ENCODE measurements at regions not wholly inside any gene's neighbourhood (a gene's known extent, or its start where the extent isn't known, plus 50 kb on each side); places are given as distances from the start of the nearest gene placed in this dataset.

DNA sequence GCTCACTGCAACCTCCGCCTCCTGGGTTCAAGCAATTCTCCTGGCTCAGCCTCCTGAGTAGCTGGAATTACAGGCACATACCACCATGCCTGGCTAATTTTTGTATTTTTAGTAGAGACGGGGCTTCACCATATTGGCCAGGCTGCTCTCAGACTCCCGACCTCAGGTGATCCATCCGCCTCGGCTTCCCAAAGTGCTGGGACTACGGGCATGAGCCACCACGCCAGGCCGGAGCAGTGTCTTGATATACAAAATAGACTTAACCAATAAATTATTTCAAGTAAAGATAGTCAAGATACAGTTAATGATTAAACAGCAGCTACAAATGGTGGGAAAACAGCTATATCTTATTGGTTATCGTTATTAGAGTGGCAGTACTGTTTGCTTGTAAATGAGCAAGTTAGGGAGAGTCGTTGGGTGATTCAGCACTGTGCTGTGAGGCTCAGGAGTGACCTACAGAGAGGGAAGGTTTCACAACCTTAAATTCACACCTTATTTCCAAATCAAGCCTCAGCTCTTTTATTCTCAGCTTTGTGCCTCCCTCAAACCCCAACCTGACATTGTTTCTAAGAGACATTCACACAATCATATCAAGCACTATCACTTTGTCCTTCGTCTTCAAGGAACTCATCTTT, 1128.4 kb upstream of the MAP3K7 start:
- Mint-ChIP-seq H3K27ac (no peak overlapping the region), H3K27me3 (ENCODE audit: low read depth) (peaks cover 3% of the 10 kb centered on the region), H3K4me3 (no peak overlapping the region), H3K36me3 (ENCODE audit: low read depth) (no peaks in the 10 kb centered on the region), H3K4me1 (peaks cover 4% of the 10 kb centered on the region), H3K9me3 (no peaks in the 10 kb centered on the region)
- TF ChIP-seq, protein P1, sequence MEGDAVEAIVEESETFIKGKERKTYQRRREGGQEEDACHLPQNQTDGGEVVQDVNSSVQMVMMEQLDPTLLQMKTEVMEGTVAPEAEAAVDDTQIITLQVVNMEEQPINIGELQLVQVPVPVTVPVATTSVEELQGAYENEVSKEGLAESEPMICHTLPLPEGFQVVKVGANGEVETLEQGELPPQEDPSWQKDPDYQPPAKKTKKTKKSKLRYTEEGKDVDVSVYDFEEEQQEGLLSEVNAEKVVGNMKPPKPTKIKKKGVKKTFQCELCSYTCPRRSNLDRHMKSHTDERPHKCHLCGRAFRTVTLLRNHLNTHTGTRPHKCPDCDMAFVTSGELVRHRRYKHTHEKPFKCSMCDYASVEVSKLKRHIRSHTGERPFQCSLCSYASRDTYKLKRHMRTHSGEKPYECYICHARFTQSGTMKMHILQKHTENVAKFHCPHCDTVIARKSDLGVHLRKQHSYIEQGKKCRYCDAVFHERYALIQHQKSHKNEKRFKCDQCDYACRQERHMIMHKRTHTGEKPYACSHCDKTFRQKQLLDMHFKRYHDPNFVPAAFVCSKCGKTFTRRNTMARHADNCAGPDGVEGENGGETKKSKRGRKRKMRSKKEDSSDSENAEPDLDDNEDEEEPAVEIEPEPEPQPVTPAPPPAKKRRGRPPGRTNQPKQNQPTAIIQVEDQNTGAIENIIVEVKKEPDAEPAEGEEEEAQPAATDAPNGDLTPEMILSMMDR (IDR thresholded peaks at IDR 0.05; ENCODE audit: unreplicated experiment in 3 of 3): no peak

DNA sequence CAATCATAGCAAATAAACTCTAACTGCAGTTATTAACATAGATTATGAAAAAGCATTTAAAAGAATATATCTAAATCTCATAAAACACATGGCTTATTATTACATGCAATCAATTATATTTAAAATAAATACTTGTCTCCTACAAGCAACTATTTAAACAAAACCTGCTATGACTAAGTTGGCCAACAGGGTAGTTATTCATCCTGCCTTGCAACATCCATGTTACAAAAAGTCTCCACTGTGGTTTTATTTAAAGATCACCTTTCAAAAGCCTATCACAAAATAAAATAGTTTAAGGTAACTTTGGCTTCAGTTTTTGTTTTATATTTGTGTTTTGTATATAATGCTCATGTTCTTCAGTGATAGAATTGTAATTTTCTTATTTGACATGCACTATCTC, 1127.0 kb upstream of the MAP3K7 start:
- Mint-ChIP-seq H3K27ac (no peak overlapping the region), H3K4me1 (no peaks in the 10 kb centered on the region), H3K27me3 (ENCODE audit: low read depth) (peaks cover 3% of the 10 kb centered on the region), H3K36me3 (ENCODE audit: low read depth) (no peaks in the 10 kb centered on the region), H3K4me3 (no peak overlapping the region), H3K9me3 (no peaks in the 10 kb centered on the region)
- TF ChIP-seq, protein P1 (IDR thresholded peaks at IDR 0.05; ENCODE audit: unreplicated experiment in 3 of 3): no peak

DNA sequence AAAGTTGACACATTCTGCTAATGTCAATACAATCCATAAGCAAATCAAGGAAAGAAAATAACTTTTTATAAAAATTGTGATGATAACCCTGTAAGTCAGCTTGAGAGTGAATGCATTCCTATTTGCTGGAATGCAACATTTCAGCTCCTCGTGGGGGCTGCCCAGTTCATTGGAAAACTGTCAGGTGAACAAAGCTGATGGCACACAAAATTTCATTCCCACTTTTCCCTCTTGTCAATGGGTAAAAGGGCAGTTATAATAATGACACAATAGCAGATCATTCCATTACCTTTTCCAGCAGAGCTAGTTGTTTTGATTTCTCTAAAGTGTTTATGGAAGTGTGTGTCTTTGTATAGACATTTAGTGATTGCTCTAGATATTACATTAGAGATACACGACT, 1124.6 kb upstream of the MAP3K7 start:
- Mint-ChIP-seq H3K27me3 (ENCODE audit: low read depth) (peaks cover 3% of the 10 kb centered on the region), H3K4me3 (no peak overlapping the region), H3K27ac (no peak overlapping the region), H3K4me1 (no peaks in the 10 kb centered on the region), H3K36me3 (ENCODE audit: low read depth) (no peaks in the 10 kb centered on the region), H3K9me3 (no peaks in the 10 kb centered on the region)
- TF ChIP-seq, protein P1 (IDR thresholded peaks at IDR 0.05; ENCODE audit: unreplicated experiment in 3 of 3): no peak

DNA sequence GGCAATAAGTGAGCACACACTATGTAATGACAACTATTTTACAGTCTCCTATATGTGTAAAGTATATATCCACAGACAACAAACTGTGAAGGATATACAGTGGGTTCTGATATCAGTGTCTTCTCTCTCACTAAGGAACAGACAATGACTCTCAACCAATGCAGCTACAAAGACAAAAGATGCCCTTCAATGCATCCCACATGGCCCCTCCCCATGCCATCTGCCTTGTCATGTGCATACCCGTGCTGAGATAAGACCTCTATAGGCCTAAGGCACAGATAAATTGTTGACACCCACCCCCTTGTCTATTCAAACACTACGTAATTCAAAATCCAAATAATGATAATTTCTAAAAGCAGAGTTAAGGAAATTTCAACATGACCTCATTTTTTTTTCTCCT, 1123.5 kb upstream of the MAP3K7 start:
- H3K4me1 Mint-ChIP-seq: peaks cover 4% of the 10 kb centered on the region
- H3K9me3 Mint-ChIP-seq: no peaks in the 10 kb centered on the region
- H3K4me3 Mint-ChIP-seq: no peak overlapping the region
- no peaks in the 10 kb centered on the region for H3K36me3 Mint-ChIP-seq (ENCODE audit: low read depth)
- no peak overlapping the region for H3K27ac Mint-ChIP-seq
- H3K27me3 Mint-ChIP-seq (ENCODE audit: low read depth): peaks cover 3% of the 10 kb centered on the region
- TF ChIP-seq, protein P1 (IDR thresholded peaks at IDR 0.05; ENCODE audit: unreplicated experiment in 3 of 3): no peak

DNA sequence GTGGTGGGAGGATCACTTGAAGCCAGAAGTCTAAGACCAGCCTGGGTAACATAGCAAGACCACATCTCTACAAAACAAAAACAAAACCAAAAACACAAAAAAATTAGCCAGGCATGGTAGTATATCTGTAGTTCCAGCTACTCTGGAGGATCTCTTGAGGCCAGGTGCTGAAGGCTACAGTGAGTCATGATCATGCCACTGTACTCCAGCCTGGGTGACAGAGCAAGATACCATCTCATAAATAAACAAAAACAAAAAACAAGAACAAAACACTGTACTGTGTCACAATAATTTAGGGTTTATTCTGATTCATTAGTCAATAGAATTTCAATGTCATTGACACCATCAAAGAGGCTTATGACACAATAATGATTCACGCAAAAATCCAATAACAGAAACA, 1121.7 kb upstream of the MAP3K7 start:
- Mint-ChIP-seq H3K27me3 (ENCODE audit: low read depth) (peaks cover 3% of the 10 kb centered on the region), H3K27ac (no peak overlapping the region), H3K4me3 (no peak overlapping the region), H3K9me3 (no peaks in the 10 kb centered on the region), H3K4me1 (peaks cover 4% of the 10 kb centered on the region), H3K36me3 (ENCODE audit: low read depth) (no peaks in the 10 kb centered on the region)
- TF ChIP-seq, protein P1 (IDR thresholded peaks at IDR 0.05; ENCODE audit: unreplicated experiment in 3 of 3): no peak

DNA sequence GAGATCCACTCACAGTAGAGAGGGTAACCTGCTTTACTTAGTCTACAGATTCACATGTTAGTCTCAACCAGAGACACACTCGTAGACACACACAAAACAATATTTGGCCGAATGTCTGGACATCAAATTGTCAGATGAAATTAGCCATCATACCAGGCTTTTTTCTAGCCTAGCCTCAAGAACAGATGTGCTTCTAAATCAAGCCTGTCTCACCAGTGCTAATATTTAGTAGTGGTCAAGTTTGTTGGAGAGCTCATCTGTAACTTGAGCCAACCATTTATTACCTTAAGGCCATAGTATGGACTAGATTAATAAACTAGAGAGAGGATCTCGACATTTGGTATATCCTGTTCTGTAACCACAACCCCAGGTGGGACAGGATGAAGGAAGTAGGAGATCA, 1118.8 kb upstream of the MAP3K7 start:
- Mint-ChIP-seq H3K4me1 (peaks cover 4% of the 10 kb centered on the region), H3K4me3 (no peak overlapping the region), H3K27ac (no peak overlapping the region), H3K27me3 (ENCODE audit: low read depth) (no peaks in the 10 kb centered on the region), H3K9me3 (no peaks in the 10 kb centered on the region), H3K36me3 (ENCODE audit: low read depth) (no peaks in the 10 kb centered on the region)
- TF ChIP-seq, protein P1 (IDR thresholded peaks at IDR 0.05; ENCODE audit: unreplicated experiment in 3 of 3): no peak

All from nephron (organoid).